IMR-90 (cell line): ENCODE measurements at regions not wholly inside any gene's neighbourhood (a gene's known extent, or its start where the extent isn't known, plus 50 kb on each side); places are given as distances from the start of the nearest gene placed in this dataset.

Experiments used
- ATAC-seq: fragments of 200-7000 bp; cut with Tn5 transposase; 2 replicates; pipeline ENCODE4 v1.9.1; 2020; ENCODE audit warnings: low read depth, mild to moderate bottlenecking, moderate library complexity
- BruUV-seq: library from RNA; stranded (reverse); fragments of 400-500 nt; replicated peaks from 2 replicates; lab custom pipeline; 2021; lab: Mats Ljungman, UMichigan
- CTCF ChIA-PET: fragments of 300-600 bp; formaldehyde crosslinking; extraction: SDS; loops from one replicate; lab custom pipeline; 2021; ENCODE audit warnings: antibody characterized with exemption; lab: Yijun Ruan, JAX
- POLR2A ChIA-PET: fragments of 300-600 bp; sonication (Branson Sonifier 250); formaldehyde crosslinking; loops from one replicate; lab custom pipeline; 2022; ENCODE audit warnings: antibody characterized with exemption; ENCODE audit not compliant: unreplicated experiment; lab: Charles Lee
- DNase-seq: peaks from one replicate; pipeline ENCODE4 v3.0.0; 2013
- H2AFZ ChIP-seq: replicated peaks from 2 replicates; pipeline ENCODE3; 2013; ENCODE audit warnings: low read length, mild to moderate bottlenecking; ENCODE audit not compliant: poor library complexity
- H2AK5ac ChIP-seq: 2 replicates; pipeline ENCODE4 v1.6.1; 2013; ENCODE audit warnings: low read depth, low read length, inconsistent platforms
- H2AK9ac ChIP-seq: replicated peaks from 2 replicates; pipeline ENCODE3; 2013; ENCODE audit warnings: mild to moderate bottlenecking, low read depth, low read length, moderate library complexity; ENCODE audit not compliant: poor library complexity
- H2BK120ac ChIP-seq: 2 replicates; pipeline ENCODE4 v1.6.1; 2013; ENCODE audit warnings: low read depth, low read length, inconsistent platforms
- H2BK15ac ChIP-seq: 3 replicates; pipeline ENCODE4 v1.6.1; 2013; ENCODE audit warnings: low read depth, low read length, inconsistent platforms
- H2BK20ac ChIP-seq: 2 replicates; pipeline ENCODE4 v1.6.1; 2013; ENCODE audit warnings: low read depth, mild to moderate bottlenecking, inconsistent platforms, low read length, moderate library complexity
- H2BK5ac ChIP-seq: 2 replicates; pipeline ENCODE4 v1.6.1; 2013; ENCODE audit warnings: mild to moderate bottlenecking, low read depth, low read length, inconsistent platforms; ENCODE audit not compliant: poor library complexity, severe bottlenecking
- H3K14ac ChIP-seq: replicated peaks from 2 replicates; pipeline ENCODE4 v1.6.1; 2013; ENCODE audit warnings: low read depth, low read length, inconsistent platforms
- H3K18ac ChIP-seq: 2 replicates; pipeline ENCODE4 v1.6.1; 2013; ENCODE audit warnings: low read depth, low read length, control low read depth
- H3K23ac ChIP-seq: 2 replicates; pipeline ENCODE4 v1.6.1; 2013; ENCODE audit warnings: low read depth, low read length, inconsistent platforms
- H3K27ac ChIP-seq: 2 replicates; pipeline ENCODE4 v1.5.1; 2013; ENCODE audit warnings: mild to moderate bottlenecking, control low read depth, low read length; ENCODE audit not compliant: insufficient read depth
- H3K27me3 ChIP-seq: 2 replicates; pipeline ENCODE4 v1.6.1; 2013; ENCODE audit warnings: low read length; ENCODE audit not compliant: control insufficient read depth, insufficient read depth
- H3K36me3 ChIP-seq: 2 replicates; pipeline ENCODE4 v1.6.1; 2013; ENCODE audit warnings: low read length, mixed read lengths; ENCODE audit not compliant: control insufficient read depth, insufficient read depth
- H3K4ac ChIP-seq: 2 replicates; pipeline ENCODE4 v1.6.1; 2013; ENCODE audit warnings: low read depth, low read length, inconsistent platforms
- H3K4me1 ChIP-seq: 2 replicates; pipeline ENCODE4 v1.6.1; 2013; ENCODE audit warnings: low read length, mixed read lengths; ENCODE audit not compliant: control insufficient read depth, insufficient read depth
- H3K4me2 ChIP-seq: 2 replicates; pipeline ENCODE4 v1.6.1; 2013; ENCODE audit warnings: low read depth, mild to moderate bottlenecking, control low read depth, low read length, moderate library complexity
- H3K4me3 ChIP-seq: 2 replicates; pipeline ENCODE4 v1.5.1; 2013; ENCODE audit warnings: low read depth, mild to moderate bottlenecking, control low read depth, low read length, moderate library complexity; ENCODE audit not compliant: insufficient read depth
- H3K56ac ChIP-seq: 2 replicates; pipeline ENCODE4 v1.6.1; 2013; ENCODE audit warnings: low read length, inconsistent platforms; ENCODE audit not compliant: insufficient read depth; ENCODE audit errors: extremely low read depth
- H3K79me1 ChIP-seq, 2 experiments: 2 replicates each; pipeline ENCODE4 v1.6.1; 2013; ENCODE audit warnings: low read length in 2 of 2, inconsistent platforms in 1 of 2, low read depth in 1 of 2
- H3K9ac ChIP-seq: 2 replicates; pipeline ENCODE4 v1.6.1; 2013; ENCODE audit warnings: low read depth, low read length, control low read depth
- H3K9me1 ChIP-seq: 2 replicates; pipeline ENCODE4 v1.6.1; 2013; ENCODE audit warnings: low read length, inconsistent platforms; ENCODE audit not compliant: insufficient read depth
- H3K9me3 ChIP-seq: 2 replicates; pipeline ENCODE4 v1.6.1; 2013; ENCODE audit warnings: low read length; ENCODE audit not compliant: control insufficient read depth, insufficient read depth
- H4K20me1 ChIP-seq: 2 replicates; pipeline ENCODE4 v1.6.1; 2013; ENCODE audit warnings: low read length, inconsistent platforms; ENCODE audit not compliant: insufficient read depth
- H4K5ac ChIP-seq: 2 replicates; pipeline ENCODE4 v1.6.1; 2013; ENCODE audit warnings: mild to moderate bottlenecking, low read depth, low read length, control low read depth
- H4K8ac ChIP-seq, 2 experiments: 2 replicates each; pipeline ENCODE4 v1.6.1; 2013; ENCODE audit warnings: low read depth in 2 of 2, low read length in 2 of 2, control low read depth in 1 of 2, inconsistent platforms in 1 of 2
- H4K91ac ChIP-seq: 2 replicates; pipeline ENCODE4 v1.6.1; 2013; ENCODE audit warnings: low read depth, low read length, inconsistent platforms; ENCODE audit not compliant: insufficient read depth
- BHLHE40 ChIP-seq: fragments of 150-350 bp; IDR thresholded peaks from 2 replicates; pipeline ENCODE4 v1.6.1; 2016; ENCODE audit warnings: mild to moderate bottlenecking, low read depth, low read length
- CEBPB ChIP-seq: IDR thresholded peaks from 2 replicates; pipeline ENCODE4 v1.6.1; 2012; ENCODE audit warnings: low read depth, low read length, improper control_type of control experiment
- CHD1 ChIP-seq: IDR thresholded peaks from 2 replicates; pipeline ENCODE4 v1.6.1; 2012; ENCODE audit warnings: low read depth, low read length, improper control_type of control experiment
- FOS ChIP-seq: fragments of 150-350 bp; IDR thresholded peaks from 2 replicates; pipeline ENCODE4 v1.6.1; 2016; ENCODE audit warnings: low read depth, low read length
- MAFK ChIP-seq: IDR thresholded peaks from 2 replicates; pipeline ENCODE4 v1.6.1; 2012; ENCODE audit warnings: low read depth, low read length, improper control_type of control experiment
- MAZ ChIP-seq: IDR thresholded peaks from 2 replicates; pipeline ENCODE4 v1.6.1; 2012; ENCODE audit warnings: low read depth, mild to moderate bottlenecking, low read length, improper control_type of control experiment, moderate library complexity, borderline replicate concordance
- MXI1 ChIP-seq: IDR thresholded peaks from 2 replicates; pipeline ENCODE4 v1.6.1; 2012; ENCODE audit warnings: low read depth, mild to moderate bottlenecking, low read length, moderate library complexity, borderline replicate concordance
- NFE2L2 ChIP-seq: fragments of 150-350 bp; IDR thresholded peaks from 2 replicates; pipeline ENCODE4 v1.6.1; 2016; ENCODE audit warnings: low read depth, mild to moderate bottlenecking, low read length
- POLR2A ChIP-seq: IDR thresholded peaks from 2 replicates; pipeline ENCODE4 v1.6.1; 2012; ENCODE audit warnings: mild to moderate bottlenecking, low read depth, low read length
- RAD21 ChIP-seq: IDR thresholded peaks from 2 replicates; pipeline ENCODE4 v1.6.1; 2012; ENCODE audit warnings: low read length, improper control_type of control experiment
- RCOR1 ChIP-seq: IDR thresholded peaks from 2 replicates; pipeline ENCODE4 v1.6.1; 2012; ENCODE audit warnings: mild to moderate bottlenecking, low read length, improper control_type of control experiment; ENCODE audit not compliant: insufficient replicate concordance
- RFX5 ChIP-seq: IDR thresholded peaks from 2 replicates; pipeline ENCODE4 v1.8.0; 2012; ENCODE audit warnings: low read depth, mild to moderate bottlenecking, low read length, moderate library complexity
- SMC3 ChIP-seq: fragments of 150-350 bp; IDR thresholded peaks from 2 replicates; pipeline ENCODE4 v1.6.1; 2016; ENCODE audit warnings: low read depth, mild to moderate bottlenecking, antibody characterized with exemption, low read length, moderate library complexity
- WGBS, 2 experiments: methylation state at CpG; one replicate each; pipeline versions ENCODE4 v1.1.5 to v1.1.7; 2013; ENCODE audit warnings: missing lambda C conversion rate in 2 of 2; ENCODE audit not compliant: insufficient read length in 1 of 2; ENCODE audit errors: extremely low coverage in 2 of 2; 5-methylcytosine and 5-hydroxymethylcytosine counted together
- dilution Hi-C: fragments of 300-500 bp; cut with HindIII; formaldehyde crosslinking; loops from one replicate; pipeline ENCODE4 v1.14.3; 2018; ENCODE audit warnings: low sequenced_read_pairs; ENCODE audit not compliant: unreplicated experiment
- in situ Hi-C: fragments of 300-500 bp; cut with MboI; formaldehyde crosslinking; loops from 3 replicates; pipeline ENCODE4 v1.14.3; 2019; ENCODE audit warnings: low sequenced_read_pairs, inconsistent platforms, mixed read lengths
- intact Hi-C: fragments of 100-400 bp; cut with micrococcal nuclease; formaldehyde crosslinking; loops from 2 replicates; pipeline ENCODE4 v1.10.0; 2022
- TF ChIP-seq, protein P1 (sequence below): conservative IDR thresholded peaks from 2 replicates; pipeline ENCODE4 v1.5.1; 2012; ENCODE audit warnings: mild to moderate bottlenecking, low read depth, low read length, improper control_type of control experiment
- TF ChIP-seq, protein P2 (sequence below): fragments of 150-350 bp; IDR thresholded peaks from 2 replicates; pipeline ENCODE4 v1.6.1; 2016; ENCODE audit warnings: low read depth, mild to moderate bottlenecking, low read length, moderate library complexity, borderline replicate concordance

DNA sequence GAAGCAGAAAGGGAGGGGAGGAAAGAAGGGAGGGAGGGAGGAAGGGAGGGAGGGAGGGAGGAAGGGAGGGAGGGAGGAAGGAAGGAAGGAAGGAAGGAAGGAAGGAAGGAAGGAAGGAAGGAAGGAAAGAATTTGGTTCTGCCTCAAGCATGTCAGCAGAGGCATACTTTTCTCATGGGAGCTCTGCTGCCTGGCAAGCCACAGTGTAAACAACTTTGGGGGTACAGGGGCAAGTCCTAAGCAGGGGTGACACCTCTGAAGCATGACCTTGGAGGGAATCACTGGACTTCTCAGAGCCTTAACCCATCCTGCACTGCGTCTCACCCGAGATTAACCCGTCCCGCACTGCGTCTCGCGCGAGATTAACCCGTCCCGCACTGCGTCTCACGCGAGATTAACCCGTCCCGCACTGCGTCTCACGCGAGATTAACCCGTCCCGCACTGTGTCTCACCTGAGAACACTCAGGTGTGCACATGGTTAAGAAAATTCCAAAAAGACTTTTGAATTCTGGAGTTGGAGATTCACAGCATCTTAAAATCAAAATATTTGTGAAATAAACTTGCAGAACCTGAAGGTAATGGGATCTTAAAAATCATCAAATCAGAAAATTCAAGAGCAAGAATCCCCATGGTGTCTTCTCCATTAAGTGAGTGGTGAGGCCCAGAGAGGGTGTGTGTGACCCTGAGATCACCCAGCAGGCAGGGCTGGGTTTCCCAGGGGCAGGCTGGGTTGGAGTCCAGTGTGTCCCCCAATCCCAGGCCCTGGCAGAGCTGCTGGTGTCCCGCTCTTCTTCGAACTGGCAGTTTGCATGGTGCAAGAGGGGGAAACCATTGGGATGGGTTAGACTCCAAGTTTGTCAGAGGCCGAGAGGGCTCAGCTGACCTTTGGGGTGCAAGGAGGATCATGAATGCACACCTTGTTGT, 190.4 kb downstream of the MN1 start (continued):
- TF ChIP-seq NFE2L2: no peak
- TF ChIP-seq POLR2A: no peak

DNA sequence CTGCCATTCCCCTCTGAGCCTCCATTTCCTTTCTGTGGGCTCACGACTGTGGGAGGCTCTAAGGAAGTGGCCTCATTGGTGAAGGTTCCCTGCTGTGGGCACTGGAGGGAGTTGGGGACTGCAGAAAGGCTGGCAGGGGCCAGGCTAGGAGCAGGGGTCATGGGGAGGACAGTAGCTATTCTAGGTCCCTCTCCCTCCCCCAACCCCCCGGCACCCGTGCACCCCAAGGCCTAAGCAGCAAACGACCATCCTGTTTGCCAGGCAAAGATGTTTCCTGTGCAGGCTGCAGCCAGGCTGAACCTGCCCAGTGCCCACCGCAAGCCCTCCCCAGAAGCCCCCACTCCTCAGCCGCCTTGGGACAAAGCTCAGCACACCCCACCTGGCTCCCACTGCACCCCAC, 189.4 kb downstream of the MN1 start:
- ATAC-seq: no peak
- 53% methylated on average over 2 of the region's 6 CpGs; no CpG with 5 or more reads in 1 of the 2 experiments for WGBS, 2 experiments
- TF ChIP-seq MAZ (no peak), RFX5 (no peak), RCOR1 (no peak), FOS (no peak), CHD1 (no peak), CEBPB (no peak), SMC3 (no peak), MAFK (no peak), MXI1 (no peak), RAD21 (no peak), BHLHE40 (no peak), NFE2L2 (no peak)
- TF ChIP-seq, protein P1, sequence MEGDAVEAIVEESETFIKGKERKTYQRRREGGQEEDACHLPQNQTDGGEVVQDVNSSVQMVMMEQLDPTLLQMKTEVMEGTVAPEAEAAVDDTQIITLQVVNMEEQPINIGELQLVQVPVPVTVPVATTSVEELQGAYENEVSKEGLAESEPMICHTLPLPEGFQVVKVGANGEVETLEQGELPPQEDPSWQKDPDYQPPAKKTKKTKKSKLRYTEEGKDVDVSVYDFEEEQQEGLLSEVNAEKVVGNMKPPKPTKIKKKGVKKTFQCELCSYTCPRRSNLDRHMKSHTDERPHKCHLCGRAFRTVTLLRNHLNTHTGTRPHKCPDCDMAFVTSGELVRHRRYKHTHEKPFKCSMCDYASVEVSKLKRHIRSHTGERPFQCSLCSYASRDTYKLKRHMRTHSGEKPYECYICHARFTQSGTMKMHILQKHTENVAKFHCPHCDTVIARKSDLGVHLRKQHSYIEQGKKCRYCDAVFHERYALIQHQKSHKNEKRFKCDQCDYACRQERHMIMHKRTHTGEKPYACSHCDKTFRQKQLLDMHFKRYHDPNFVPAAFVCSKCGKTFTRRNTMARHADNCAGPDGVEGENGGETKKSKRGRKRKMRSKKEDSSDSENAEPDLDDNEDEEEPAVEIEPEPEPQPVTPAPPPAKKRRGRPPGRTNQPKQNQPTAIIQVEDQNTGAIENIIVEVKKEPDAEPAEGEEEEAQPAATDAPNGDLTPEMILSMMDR: no peak
- TF ChIP-seq, protein P2, sequence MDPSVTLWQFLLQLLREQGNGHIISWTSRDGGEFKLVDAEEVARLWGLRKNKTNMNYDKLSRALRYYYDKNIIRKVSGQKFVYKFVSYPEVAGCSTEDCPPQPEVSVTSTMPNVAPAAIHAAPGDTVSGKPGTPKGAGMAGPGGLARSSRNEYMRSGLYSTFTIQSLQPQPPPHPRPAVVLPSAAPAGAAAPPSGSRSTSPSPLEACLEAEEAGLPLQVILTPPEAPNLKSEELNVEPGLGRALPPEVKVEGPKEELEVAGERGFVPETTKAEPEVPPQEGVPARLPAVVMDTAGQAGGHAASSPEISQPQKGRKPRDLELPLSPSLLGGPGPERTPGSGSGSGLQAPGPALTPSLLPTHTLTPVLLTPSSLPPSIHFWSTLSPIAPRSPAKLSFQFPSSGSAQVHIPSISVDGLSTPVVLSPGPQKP: no peak

More for the DNA sequence above, 189.4 kb downstream of the MN1 start:
- dilution Hi-C loops: no loop called here
- no peak for DNase-seq
- Histone ChIP-seq H3K14ac (no peak overlapping the region), H3K4me2 (no peak overlapping the region), H3K79me1 (no peaks in the 10 kb centered on the region), H3K9ac (no peak overlapping the region), H2AK5ac (no peak overlapping the region), H2BK120ac (no peak overlapping the region), H2BK15ac (no peak overlapping the region), H3K4me1 (no peaks in the 10 kb centered on the region), H3K27ac (no peak overlapping the region), H4K5ac (no peak overlapping the region), H2BK5ac (no peak overlapping the region), H3K18ac (no peak overlapping the region), H3K4ac (no peak overlapping the region), H3K9me3 (peaks cover 4% of the 10 kb centered on the region; the same call in 1 of the 2 replicates), H2BK20ac (no peak overlapping the region), H4K91ac (no peak overlapping the region), H2AK9ac (no peak overlapping the region), H2AFZ (no peak overlapping the region), H3K27me3 (peaks cover 54% of the 10 kb centered on the region), H3K23ac (no peak overlapping the region), H3K36me3 (peaks cover 1% of the 10 kb centered on the region; the same call in 1 of the 2 replicates), H3K4me3 (no peak overlapping the region), H4K8ac (no peak overlapping the region), H4K20me1 (no peaks in the 10 kb centered on the region), H3K56ac (no peak overlapping the region), H3K9me1 (no peaks in the 10 kb centered on the region)
- in situ Hi-C loops: no loop called here
- ChIA-PET POLR2A (no interaction called here), CTCF (no interaction called here)
- no TSS peak for BruUV-seq
- intact Hi-C loops: no loop called here
